ENCODE measurements at regions not wholly inside any gene's neighbourhood (a gene's known extent, or its start where the extent isn't known, plus 50 kb on each side); places are given as distances from the start of the nearest gene placed in this dataset.

- TF ChIP-seq FOXM1 (IDR thresholded peaks at IDR 0.05; ENCODE audit: borderline replicate concordance, low read depth) (no peak), TEAD4 (IDR thresholded peaks at IDR 0.05) (no peak), CEBPB (IDR thresholded peaks at IDR 0.05) (no peak), RAD21 (IDR thresholded peaks at IDR 0.05; ENCODE audit: low read depth) (no peak), TCF12 (IDR thresholded peaks at IDR 0.05; ENCODE audit: low read depth) (no peak), CREB1 (IDR thresholded peaks at IDR 0.05; ENCODE audit: low read depth) (no peak), REST (IDR thresholded peaks at IDR 0.05; ENCODE audit: low read depth) (no peak), NFIC (IDR thresholded peaks at IDR 0.05) (no peak), USF1 (IDR thresholded peaks at IDR 0.05) (no peak), ZBTB7A (IDR thresholded peaks at IDR 0.05; ENCODE audit: low read depth) (no peak), EP300 (IDR thresholded peaks at IDR 0.05; ENCODE audit: borderline replicate concordance) (no peak), TAF1 (IDR thresholded peaks at IDR 0.05; ENCODE audit: low read depth) (no peak), MAX (IDR thresholded peaks at IDR 0.05) (no peak), YY1 (IDR thresholded peaks at IDR 0.05; ENCODE audit: low read depth) (no peak), EGR1 (IDR thresholded peaks at IDR 0.05) (no peak)
Observed at GRCh38 chr11:42085736-42086135, 626.3 kb upstream of the LRRC4C start.

GRCh38 chr11:42093541-42093940 is 634.1 kb upstream of the LRRC4C start:
- no peak for TF ChIP-seq TEAD4 (IDR thresholded peaks at IDR 0.05)
- TF ChIP-seq NFIC (IDR thresholded peaks at IDR 0.05), result no peak
- no peak for TF ChIP-seq FOXM1 (IDR thresholded peaks at IDR 0.05; ENCODE audit: borderline replicate concordance, low read depth)
- TF ChIP-seq EGR1 (IDR thresholded peaks at IDR 0.05), result no peak
- no peak for TF ChIP-seq USF1 (IDR thresholded peaks at IDR 0.05)
- no peak for TF ChIP-seq ZBTB7A (IDR thresholded peaks at IDR 0.05; ENCODE audit: low read depth)
- TF ChIP-seq CEBPB (IDR thresholded peaks at IDR 0.05), result no peak
- TF ChIP-seq REST (IDR thresholded peaks at IDR 0.05; ENCODE audit: low read depth), result no peak
- no peak for TF ChIP-seq CREB1 (IDR thresholded peaks at IDR 0.05; ENCODE audit: low read depth)
- no peak for TF ChIP-seq YY1 (IDR thresholded peaks at IDR 0.05; ENCODE audit: low read depth)
- TF ChIP-seq MAX (IDR thresholded peaks at IDR 0.05), result no peak
- no peak for TF ChIP-seq RAD21 (IDR thresholded peaks at IDR 0.05; ENCODE audit: low read depth)
- TF ChIP-seq TAF1 (IDR thresholded peaks at IDR 0.05; ENCODE audit: low read depth), result no peak
- no peak for TF ChIP-seq TCF12 (IDR thresholded peaks at IDR 0.05; ENCODE audit: low read depth)
- no peak for TF ChIP-seq EP300 (IDR thresholded peaks at IDR 0.05; ENCODE audit: borderline replicate concordance)

GRCh38 chr11:42098075-42098474 is 638.6 kb upstream of the LRRC4C start:
- TF ChIP-seq RAD21 (IDR thresholded peaks at IDR 0.05; ENCODE audit: low read depth) (no peak), NFIC (IDR thresholded peaks at IDR 0.05) (no peak)

- no peak for TF ChIP-seq TAF1 (IDR thresholded peaks at IDR 0.05; ENCODE audit: low read depth)
- no peak for TF ChIP-seq EP300 (IDR thresholded peaks at IDR 0.05; ENCODE audit: borderline replicate concordance)
- TF ChIP-seq EGR1 (IDR thresholded peaks at IDR 0.05), result no peak
- TF ChIP-seq NFIC (IDR thresholded peaks at IDR 0.05), result no peak
- no peak for TF ChIP-seq USF1 (IDR thresholded peaks at IDR 0.05)
- no peak for TF ChIP-seq CREB1 (IDR thresholded peaks at IDR 0.05; ENCODE audit: low read depth)
- TF ChIP-seq CEBPB (IDR thresholded peaks at IDR 0.05), result no peak
- TF ChIP-seq RAD21 (IDR thresholded peaks at IDR 0.05; ENCODE audit: low read depth), result no peak
- no peak for TF ChIP-seq FOXM1 (IDR thresholded peaks at IDR 0.05; ENCODE audit: borderline replicate concordance, low read depth)
- no peak for TF ChIP-seq TEAD4 (IDR thresholded peaks at IDR 0.05)
Observed at GRCh38 chr11:42112866-42113265, 653.4 kb upstream of the LRRC4C start.

- TF ChIP-seq CREB1 (IDR thresholded peaks at IDR 0.05; ENCODE audit: low read depth), result no peak
- TF ChIP-seq TAF1 (IDR thresholded peaks at IDR 0.05; ENCODE audit: low read depth), result no peak
- TF ChIP-seq FOXM1 (IDR thresholded peaks at IDR 0.05; ENCODE audit: borderline replicate concordance, low read depth), result no peak
- TF ChIP-seq MAX (IDR thresholded peaks at IDR 0.05), result no peak
- TF ChIP-seq EGR1 (IDR thresholded peaks at IDR 0.05), result no peak
Observed at GRCh38 chr11:42114927-42115326, 655.5 kb upstream of the LRRC4C start.

GRCh38 chr11:42138454-42138853 is 679.0 kb upstream of the LRRC4C start:
- no peak for TF ChIP-seq ZBTB7A (IDR thresholded peaks at IDR 0.05; ENCODE audit: low read depth)
- no peak for TF ChIP-seq YY1 (IDR thresholded peaks at IDR 0.05; ENCODE audit: low read depth)
- TF ChIP-seq RAD21 (IDR thresholded peaks at IDR 0.05; ENCODE audit: low read depth), result no peak
- TF ChIP-seq USF1 (IDR thresholded peaks at IDR 0.05), result no peak
- no peak for TF ChIP-seq EP300 (IDR thresholded peaks at IDR 0.05; ENCODE audit: borderline replicate concordance)
- TF ChIP-seq FOXM1 (IDR thresholded peaks at IDR 0.05; ENCODE audit: borderline replicate concordance, low read depth), result no peak
- no peak for TF ChIP-seq TEAD4 (IDR thresholded peaks at IDR 0.05)
- no peak for TF ChIP-seq REST (IDR thresholded peaks at IDR 0.05; ENCODE audit: low read depth)
- TF ChIP-seq TAF1 (IDR thresholded peaks at IDR 0.05; ENCODE audit: low read depth), result no peak
- TF ChIP-seq TCF12 (IDR thresholded peaks at IDR 0.05; ENCODE audit: low read depth), result no peak
- TF ChIP-seq CEBPB (IDR thresholded peaks at IDR 0.05), result no peak
- no peak for TF ChIP-seq MAX (IDR thresholded peaks at IDR 0.05)
- TF ChIP-seq EGR1 (IDR thresholded peaks at IDR 0.05), result no peak
- TF ChIP-seq NFIC (IDR thresholded peaks at IDR 0.05), result no peak
- TF ChIP-seq CREB1 (IDR thresholded peaks at IDR 0.05; ENCODE audit: low read depth), result no peak
